ENCODE measurements at regions not wholly inside any gene's neighbourhood (a gene's known extent, or its start where the extent isn't known, plus 50 kb on each side); places are given as distances from the start of the nearest gene placed in this dataset.

GRCh38 chr1:233459968-233460367, 132.4 kb downstream of the MAP3K21 start:
- TF ChIP-seq, protein P1, sequence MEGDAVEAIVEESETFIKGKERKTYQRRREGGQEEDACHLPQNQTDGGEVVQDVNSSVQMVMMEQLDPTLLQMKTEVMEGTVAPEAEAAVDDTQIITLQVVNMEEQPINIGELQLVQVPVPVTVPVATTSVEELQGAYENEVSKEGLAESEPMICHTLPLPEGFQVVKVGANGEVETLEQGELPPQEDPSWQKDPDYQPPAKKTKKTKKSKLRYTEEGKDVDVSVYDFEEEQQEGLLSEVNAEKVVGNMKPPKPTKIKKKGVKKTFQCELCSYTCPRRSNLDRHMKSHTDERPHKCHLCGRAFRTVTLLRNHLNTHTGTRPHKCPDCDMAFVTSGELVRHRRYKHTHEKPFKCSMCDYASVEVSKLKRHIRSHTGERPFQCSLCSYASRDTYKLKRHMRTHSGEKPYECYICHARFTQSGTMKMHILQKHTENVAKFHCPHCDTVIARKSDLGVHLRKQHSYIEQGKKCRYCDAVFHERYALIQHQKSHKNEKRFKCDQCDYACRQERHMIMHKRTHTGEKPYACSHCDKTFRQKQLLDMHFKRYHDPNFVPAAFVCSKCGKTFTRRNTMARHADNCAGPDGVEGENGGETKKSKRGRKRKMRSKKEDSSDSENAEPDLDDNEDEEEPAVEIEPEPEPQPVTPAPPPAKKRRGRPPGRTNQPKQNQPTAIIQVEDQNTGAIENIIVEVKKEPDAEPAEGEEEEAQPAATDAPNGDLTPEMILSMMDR (IDR thresholded peaks at IDR 0.05) = no peak
- WGBS, 2 donors = 25 to 49% methylated on average over 5 of the region's 5 CpGs
- no peak for ATAC-seq

DNA sequence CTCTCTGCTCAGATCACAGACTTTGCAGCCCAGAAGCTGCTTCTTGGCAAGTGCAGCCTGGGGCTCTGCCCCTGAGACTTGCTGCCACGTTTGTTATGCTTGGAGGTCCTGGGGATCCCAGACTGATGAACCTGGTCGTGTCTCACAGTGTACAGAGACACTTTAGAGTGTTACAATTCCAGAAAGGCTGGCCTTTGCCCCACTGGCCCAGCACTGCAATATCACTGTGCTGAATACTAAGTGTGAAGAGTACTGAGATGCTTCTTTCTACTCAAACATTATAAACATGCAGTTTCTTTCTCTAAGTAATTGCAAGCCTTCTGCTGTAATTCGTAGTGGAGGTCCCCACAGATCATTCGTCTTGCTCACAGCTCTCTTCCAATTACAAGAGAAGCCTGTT, 133.2 kb downstream of the MAP3K21 start:
- ATAC-seq (no peak), DNase-seq (no peak)
- intact Hi-C loops (cut with DNase I) = no loop called here
- Histone ChIP-seq H3K36me3 (no peaks in the 10 kb centered on the region), H3K27me3 (peaks cover 0 to 4% (median 0%) of the 10 kb centered on the region in 7 donors), H3K4me3 (no peak overlapping the region), H3K27ac (no peak overlapping the region), H3K9me3 (peaks cover 0 to 8% (median 0%) of the 10 kb centered on the region in 11 donors), H3K4me1 (no peaks in the 10 kb centered on the region)
- WGBS, 2 donors = 61 to 63% methylated on average over 4 of the region's 4 CpGs
- TF ChIP-seq, protein P1 (IDR thresholded peaks at IDR 0.05) = no peak

More at GRCh38 chr1:233459968-233460367, 132.4 kb downstream of the MAP3K21 start:
- H3K4me1 ChIP-seq = no peaks in the 10 kb centered on the region
- no peaks in the 10 kb centered on the region for H3K36me3 ChIP-seq
- no peak overlapping the region for H3K4me3 ChIP-seq
- intact Hi-C loops (cut with DNase I) = no loop called here
- H3K27ac ChIP-seq = no peak overlapping the region
- no peak for DNase-seq
- H3K9me3 ChIP-seq = peaks cover 0 to 1% (median 0%) of the 10 kb centered on the region in 11 donors
- peaks cover 0 to 4% (median 0%) of the 10 kb centered on the region in 7 donors for H3K27me3 ChIP-seq

DNA sequence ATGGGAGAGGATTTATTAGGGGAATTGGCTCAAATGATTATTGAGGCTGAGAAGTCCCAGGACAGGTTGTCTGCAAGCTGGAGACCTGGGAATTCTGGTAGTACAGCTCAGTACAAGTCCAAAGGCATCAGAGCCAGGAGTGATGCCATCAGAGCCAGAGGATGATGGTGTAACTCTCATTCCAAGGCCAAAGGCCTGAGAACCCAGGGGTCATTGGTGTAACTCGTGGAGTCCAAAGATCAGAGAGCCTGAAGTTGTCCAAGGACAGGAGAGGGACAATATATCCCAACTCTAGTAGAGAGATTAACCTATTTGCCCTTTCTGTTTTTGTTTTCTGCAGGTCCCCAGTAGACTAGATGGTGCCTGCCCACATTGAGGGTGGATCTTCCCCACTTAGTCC, 134.3 kb downstream of the MAP3K21 start:
- TF ChIP-seq, protein P1 (IDR thresholded peaks at IDR 0.05) = no peak
- H3K27ac ChIP-seq = no peak overlapping the region
- peaks cover 0 to 13% (median 0%) of the 10 kb centered on the region in 11 donors for H3K9me3 ChIP-seq
- H3K4me3 ChIP-seq = no peak overlapping the region
- ATAC-seq (no peak), DNase-seq (no peak)
- intact Hi-C loops (cut with DNase I) = no loop called here
- H3K36me3 ChIP-seq = no peaks in the 10 kb centered on the region
- H3K27me3 ChIP-seq = peaks cover 0 to 4% (median 0%) of the 10 kb centered on the region in 7 donors
- WGBS, 2 donors = 53 to 68% methylated on average over 1 of the region's 1 CpG
- no peaks in the 10 kb centered on the region for H3K4me1 ChIP-seq

- ATAC-seq (no peak), DNase-seq (no peak)
- no peak overlapping the region for H3K4me3 ChIP-seq
- H3K27me3 ChIP-seq = peaks cover 0 to 4% (median 0%) of the 10 kb centered on the region in 7 donors
- 96 to 97% methylated on average over 3 of the region's 3 CpGs for WGBS, 2 donors
- H3K36me3 ChIP-seq = no peaks in the 10 kb centered on the region
- H3K4me1 ChIP-seq = no peaks in the 10 kb centered on the region
- TF ChIP-seq, protein P1 (IDR thresholded peaks at IDR 0.05) = no peak
- peaks cover 0 to 13% (median 0%) of the 10 kb centered on the region in 11 donors for H3K9me3 ChIP-seq
- H3K27ac ChIP-seq = no peak overlapping the region
- intact Hi-C loops (cut with DNase I) = no loop called here
Observed at GRCh38 chr1:233463333-233463732, 135.8 kb downstream of the MAP3K21 start.
